Embryonic facial prominence (tissue), 1 donor: ENCODE measurements at regions not wholly inside any gene's neighbourhood (a gene's known extent, or its start where the extent isn't known, plus 50 kb on each side); places are given as distances from the start of the nearest gene placed in this dataset.

ENCODE experiments used
- DNase-seq: peaks from one replicate; pipeline ENCODE4 v3.0.0-alpha.2; 2016; ENCODE audit errors: extremely low spot score

- DNase-seq = no peak
These were observed 231.6 kb downstream of the BCL11A start for GRCh38 chr2:60321816-60322215.

GRCh38 chr2:60320724-60321123 lies 232.7 kb downstream of the BCL11A start:
- DNase-seq = no peak

GRCh38 chr2:60319031-60319547 lies 234.4 kb downstream of the BCL11A start:
- no peak for DNase-seq

- DNase-seq = no peak
These were observed 234.9 kb downstream of the BCL11A start for GRCh38 chr2:60318544-60318943.

GRCh38 chr2:60317844-60318243 lies 235.6 kb downstream of the BCL11A start:
- DNase-seq = no peak

GRCh38 chr2:60317034-60317386 lies 236.4 kb downstream of the BCL11A start:
- DNase-seq = no peak

- no peak for DNase-seq
These were observed 236.9 kb downstream of the BCL11A start for GRCh38 chr2:60316381-60317033.

GRCh38 chr2:60313470-60314172 lies 239.8 kb downstream of the BCL11A start:
- no peak for DNase-seq

- DNase-seq = no peak
These were observed 240.8 kb downstream of the BCL11A start for GRCh38 chr2:60312618-60313017.

- DNase-seq = no peak
These were observed 241.9 kb downstream of the BCL11A start for GRCh38 chr2:60311524-60311923.

GRCh38 chr2:60309941-60310660 lies 243.4 kb downstream of the BCL11A start:
- no peak for DNase-seq

- no peak for DNase-seq
These were observed 244.1 kb downstream of the BCL11A start for GRCh38 chr2:60309336-60309735.

- no peak for DNase-seq
These were observed 247.1 kb downstream of the BCL11A start for GRCh38 chr2:60306267-60306861.

GRCh38 chr2:60303680-60304079 lies 249.8 kb downstream of the BCL11A start:
- no peak for DNase-seq

GRCh38 chr2:60302377-60303126 lies 250.9 kb downstream of the BCL11A start:
- no peak for DNase-seq

GRCh38 chr2:60301726-60302125 lies 251.7 kb downstream of the BCL11A start:
- no peak for DNase-seq

- DNase-seq = no peak
These were observed 254.3 kb downstream of the BCL11A start for GRCh38 chr2:60299179-60299578.

GRCh38 chr2:60298006-60298696 lies 255.3 kb downstream of the BCL11A start:
- DNase-seq = no peak

GRCh38 chr2:60297296-60298005 lies 256.0 kb downstream of the BCL11A start:
- DNase-seq = no peak

- DNase-seq = no peak
These were observed 257.1 kb downstream of the BCL11A start for GRCh38 chr2:60296219-60296955.
